ENCODE measurements at regions not wholly inside any gene's neighbourhood (a gene's known extent, or its start where the extent isn't known, plus 50 kb on each side); places are given as distances from the start of the nearest gene placed in this dataset.

DNA sequence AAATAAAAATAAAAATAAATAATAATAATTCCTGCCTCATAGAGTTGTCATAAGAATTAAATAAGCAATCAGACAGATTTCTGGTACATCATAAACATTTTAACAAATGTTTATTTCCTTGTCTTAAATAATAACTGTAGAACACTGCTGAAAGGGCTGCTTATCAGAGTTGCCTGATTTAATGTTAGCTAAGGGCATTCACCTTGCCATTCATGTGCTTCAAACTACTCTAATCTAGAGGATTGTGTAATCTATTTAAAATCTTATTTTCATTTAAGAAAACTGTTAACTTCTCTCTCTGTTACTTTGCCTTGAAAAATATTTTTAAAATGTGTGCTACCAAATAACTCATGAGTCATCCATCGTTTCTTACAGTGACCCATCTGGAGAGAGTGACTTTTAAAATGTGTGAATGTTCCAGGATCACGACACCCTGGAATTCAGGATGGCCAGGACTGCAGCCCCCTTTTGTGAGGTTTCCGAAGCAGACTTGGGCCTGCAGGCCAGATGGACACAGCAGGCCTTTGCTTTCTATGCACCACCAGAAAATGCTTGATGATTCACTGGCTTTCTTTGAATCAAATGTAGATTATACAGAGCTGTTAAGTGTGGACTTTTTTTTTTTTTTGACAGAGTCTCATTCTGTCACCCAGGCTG is 109.1 kb upstream of the TNS3 start:
- no peak for ATAC-seq

DNA sequence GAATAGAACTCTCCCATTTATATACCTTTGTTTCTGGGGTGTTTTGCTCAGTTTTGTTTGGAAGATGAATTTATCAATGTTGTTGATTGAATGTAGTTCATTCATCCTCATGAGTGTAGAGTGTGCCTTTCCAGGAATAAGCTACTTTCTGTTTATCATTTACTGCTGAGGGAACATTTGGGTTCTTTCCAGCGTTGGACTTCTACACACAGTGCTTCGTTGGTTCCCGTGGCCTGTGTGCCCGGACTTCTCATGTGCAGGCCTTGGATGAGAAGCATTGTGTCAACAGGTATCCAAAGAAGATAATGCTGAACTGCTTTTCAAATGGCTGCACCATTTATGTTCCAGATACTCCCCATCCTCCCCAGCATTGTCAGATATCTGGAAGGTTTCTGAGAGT is 107.6 kb upstream of the TNS3 start:
- ATAC-seq, result no peak

- ATAC-seq, result no peak
Measured at GRCh38 chr7:47688311-47689100, 106.6 kb upstream of the TNS3 start.

- no peak for ATAC-seq
Measured at GRCh38 chr7:47685712-47686376, 103.9 kb upstream of the TNS3 start.

DNA sequence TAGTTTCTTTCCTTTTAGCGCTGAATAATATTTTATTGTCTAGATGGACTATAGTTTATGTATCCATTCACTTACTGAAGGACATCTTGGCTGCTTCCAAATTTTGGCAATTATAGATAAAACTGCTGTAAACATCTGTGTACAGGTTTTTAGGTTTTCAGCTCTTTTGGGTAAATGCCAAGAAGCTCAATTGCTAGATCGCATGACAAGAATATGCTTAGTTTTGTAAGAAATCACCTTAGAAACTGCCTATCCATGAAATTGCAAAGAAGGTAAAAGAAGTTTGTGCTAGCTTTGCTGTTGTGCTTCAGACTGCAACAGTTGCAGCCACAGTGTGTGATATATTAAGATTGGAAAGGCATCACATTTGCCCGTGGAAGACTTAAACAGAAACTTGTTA is 103.2 kb upstream of the TNS3 start:
- no peak for ATAC-seq

- ATAC-seq, result no peak
Measured at GRCh38 chr7:47684728-47685127, 102.8 kb upstream of the TNS3 start.

DNA sequence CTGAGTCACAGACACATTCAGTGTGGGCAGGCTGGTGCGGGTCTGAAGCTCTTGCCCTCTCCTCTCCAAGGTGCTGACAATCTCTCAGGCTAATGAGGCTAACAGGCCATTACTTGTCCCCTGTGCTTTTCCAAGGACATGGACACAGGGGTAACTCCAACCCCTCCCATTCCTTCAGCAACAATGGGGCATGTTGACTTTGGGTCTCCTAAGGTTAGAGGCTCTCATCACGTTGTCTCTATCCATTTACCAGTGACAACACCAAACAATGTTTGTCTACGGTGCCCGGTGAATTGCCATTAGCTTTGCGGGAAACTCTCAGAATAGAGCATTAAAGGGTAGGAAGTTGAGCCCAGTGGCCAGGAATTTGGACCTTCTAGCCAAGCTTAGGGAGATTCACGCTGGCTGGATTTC is 101.6 kb upstream of the TNS3 start:
- ATAC-seq, result no peak

DNA sequence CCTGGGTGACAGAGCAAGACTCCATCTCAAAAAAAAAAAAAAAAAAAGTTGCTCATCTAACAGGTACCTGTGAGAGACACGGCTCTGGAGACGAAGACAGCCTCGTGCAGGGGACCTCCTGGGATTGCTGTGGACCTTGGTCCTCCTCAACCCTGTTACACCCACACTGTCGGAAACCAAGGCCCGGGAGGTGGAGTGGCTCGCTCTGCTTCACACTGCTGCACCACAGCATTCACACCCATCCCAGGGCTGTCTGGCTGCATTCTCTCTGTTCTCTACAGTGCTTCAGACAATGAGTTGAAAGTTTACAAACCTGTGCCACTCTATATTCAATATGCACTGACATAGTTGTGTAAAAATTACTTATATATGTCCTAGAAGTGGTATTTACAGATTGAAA is 101.0 kb upstream of the TNS3 start:
- ATAC-seq, result no peak

DNA sequence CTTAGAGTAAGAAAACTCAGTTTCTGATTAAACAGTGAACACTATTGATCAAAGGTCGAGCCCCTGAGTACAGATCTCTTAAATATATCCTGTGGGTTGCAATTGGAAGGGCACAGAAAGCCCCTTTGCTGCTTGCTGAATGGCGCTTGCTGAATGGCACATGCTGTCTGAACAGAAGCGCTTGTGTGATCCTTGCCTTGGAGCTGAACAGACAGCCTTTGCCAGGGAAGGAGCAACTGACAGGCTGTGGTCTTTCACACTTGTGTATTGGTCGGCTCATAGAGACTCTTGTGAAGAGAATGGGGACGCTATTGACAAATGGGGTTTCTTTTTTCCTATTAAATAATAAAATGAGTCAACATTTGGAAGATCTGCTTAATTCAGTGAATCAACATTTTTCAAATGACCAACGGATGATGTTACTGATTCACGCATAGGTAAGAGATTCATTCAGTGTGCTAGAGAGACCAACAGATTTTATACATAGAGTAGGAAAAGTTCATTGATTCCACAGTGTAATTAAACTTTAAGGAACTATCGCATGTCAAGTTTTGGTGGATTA is 99.4 kb upstream of the TNS3 start:
- no peak for ATAC-seq

DNA sequence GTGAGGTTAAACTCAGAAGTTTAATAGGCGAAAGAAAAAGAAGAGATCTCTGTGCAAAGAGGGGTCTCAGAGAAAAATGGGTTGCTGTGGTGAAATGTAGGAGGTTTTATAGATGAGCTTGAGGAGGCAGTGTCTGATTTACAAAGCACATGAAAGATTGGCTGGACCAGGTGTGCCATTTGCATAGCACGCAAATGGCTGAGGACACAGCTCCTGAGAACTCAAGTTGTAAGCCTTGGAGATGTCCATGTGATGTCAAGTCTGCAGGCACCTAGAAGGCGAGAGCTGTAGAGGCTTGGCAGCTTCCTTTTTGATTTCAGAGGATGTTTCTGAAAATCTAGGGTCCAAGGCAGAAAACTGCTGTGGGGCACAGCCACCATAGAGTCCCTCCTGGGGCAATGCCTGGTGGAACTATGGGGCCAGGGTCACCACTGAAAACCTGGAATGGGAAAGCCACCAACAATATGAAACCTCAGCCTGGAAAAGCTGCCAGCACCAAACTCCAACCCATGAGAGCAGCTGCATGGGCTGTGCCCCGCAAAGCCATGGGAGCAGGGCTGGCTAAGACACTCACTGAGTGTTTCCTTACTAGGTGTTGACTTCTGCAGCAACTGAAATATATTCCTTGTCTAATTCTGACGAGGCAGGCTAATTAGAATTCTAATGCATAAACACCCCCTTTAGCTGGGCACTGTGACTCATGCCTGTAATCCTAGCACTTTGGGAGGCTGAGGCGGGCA is 96.9 kb upstream of the TNS3 start:
- ATAC-seq, result no peak

DNA sequence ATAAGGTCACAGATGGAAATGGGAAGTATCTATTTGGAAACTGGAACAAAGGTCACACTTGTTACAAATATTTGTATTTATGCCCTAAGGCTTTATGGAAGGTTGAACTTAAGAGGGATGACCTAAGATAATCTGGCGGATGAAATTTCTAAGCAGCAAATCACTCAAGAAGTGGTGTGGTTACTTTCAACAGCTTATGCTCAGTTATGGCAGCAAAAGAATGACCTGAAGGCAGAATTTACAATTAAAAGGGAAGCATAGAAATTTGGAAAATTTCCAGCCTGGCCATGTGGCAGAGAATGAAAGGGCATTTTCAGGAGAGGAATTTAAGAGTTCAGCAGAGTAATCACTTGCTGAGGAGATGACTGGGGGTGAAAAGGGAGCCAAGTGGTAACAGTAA is 95.8 kb upstream of the TNS3 start:
- no peak for ATAC-seq

GRCh38 chr7:47677093-47677492 is 95.2 kb upstream of the TNS3 start:
- ATAC-seq, result no peak

GRCh38 chr7:47672977-47673381 is 91.1 kb upstream of the TNS3 start:
- ATAC-seq, result no peak

- no peak for ATAC-seq
Measured at GRCh38 chr7:47672271-47672791, 90.4 kb upstream of the TNS3 start.

DNA sequence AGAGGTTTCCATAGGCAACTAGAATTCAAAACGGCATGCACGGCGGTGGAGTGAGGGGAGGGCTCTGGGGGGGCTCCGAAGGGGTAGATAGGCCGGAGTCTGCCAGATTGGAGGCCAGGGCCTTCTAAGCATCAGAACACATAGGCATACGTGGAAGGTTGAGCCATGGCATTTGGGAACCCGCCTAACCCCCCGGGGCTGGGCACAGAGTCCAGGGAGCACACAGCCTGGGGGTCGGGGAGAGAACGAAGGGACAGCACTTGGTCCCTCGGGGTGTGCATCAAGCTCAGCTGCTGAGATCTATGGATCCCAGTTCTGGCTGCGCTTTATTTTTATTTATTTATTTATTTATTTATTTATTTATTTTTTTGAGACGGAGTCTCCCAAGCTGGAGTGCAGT is 89.4 kb upstream of the TNS3 start:
- ATAC-seq, result no peak

DNA sequence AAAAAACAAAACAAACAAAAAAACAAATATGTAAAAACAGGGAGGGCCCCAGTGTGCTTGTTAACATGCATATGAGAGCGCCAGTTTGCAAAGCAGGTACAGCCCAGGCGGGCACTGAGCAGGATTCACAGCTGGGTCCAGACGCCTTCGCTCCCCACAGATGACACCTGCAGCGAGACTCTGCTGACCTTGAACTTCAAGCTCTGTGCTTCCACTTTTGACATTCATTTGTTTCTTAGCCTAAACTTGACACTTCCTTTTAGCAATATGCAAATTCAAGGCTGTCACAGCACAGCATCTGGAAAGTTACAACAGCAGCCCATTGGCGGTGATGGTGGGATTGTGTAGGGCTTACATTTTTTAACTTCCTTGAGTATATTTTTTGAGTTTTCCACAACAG is 88.8 kb upstream of the TNS3 start:
- ATAC-seq, result peak; percentile 72

- ATAC-seq, result no peak
Measured at GRCh38 chr7:47669901-47670384, 88.0 kb upstream of the TNS3 start.

DNA sequence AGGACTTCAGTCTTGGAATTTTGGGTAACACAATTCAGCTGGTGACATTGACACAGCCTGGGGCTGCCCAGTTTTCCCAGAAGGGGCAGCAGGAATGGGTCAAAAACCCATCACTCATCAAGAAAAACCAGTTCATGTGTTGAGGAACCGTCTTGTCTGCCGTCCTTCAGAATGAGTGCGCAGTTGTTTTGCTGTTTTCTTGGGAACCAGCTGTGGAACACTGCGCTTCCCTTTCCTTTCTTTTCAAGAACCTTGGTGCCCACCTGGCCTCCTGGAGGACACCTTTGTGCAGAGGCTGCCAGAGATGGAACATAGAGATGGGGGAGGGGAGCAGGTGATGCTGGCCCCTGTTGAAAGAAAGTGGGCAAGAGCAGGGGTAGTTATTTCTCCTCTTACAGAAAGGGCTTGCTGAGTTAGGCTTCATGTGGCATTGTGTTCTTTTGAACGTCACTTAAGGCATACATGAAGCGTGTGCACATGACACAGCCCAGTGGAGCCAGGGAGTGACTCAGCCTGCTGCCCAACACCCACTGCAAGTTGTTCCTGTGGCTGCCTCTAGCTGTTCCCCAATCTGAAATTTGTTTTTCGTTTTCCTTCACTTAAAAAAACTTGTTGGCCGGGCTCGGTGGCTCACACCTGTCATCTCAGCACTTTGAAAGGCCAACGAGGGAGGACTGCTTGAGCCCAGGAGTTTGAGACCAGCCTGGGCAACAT is 87.4 kb upstream of the TNS3 start:
- ATAC-seq, result peak; percentile 93

- no peak for ATAC-seq
Measured at GRCh38 chr7:47666164-47666862, 84.4 kb upstream of the TNS3 start.

DNA sequence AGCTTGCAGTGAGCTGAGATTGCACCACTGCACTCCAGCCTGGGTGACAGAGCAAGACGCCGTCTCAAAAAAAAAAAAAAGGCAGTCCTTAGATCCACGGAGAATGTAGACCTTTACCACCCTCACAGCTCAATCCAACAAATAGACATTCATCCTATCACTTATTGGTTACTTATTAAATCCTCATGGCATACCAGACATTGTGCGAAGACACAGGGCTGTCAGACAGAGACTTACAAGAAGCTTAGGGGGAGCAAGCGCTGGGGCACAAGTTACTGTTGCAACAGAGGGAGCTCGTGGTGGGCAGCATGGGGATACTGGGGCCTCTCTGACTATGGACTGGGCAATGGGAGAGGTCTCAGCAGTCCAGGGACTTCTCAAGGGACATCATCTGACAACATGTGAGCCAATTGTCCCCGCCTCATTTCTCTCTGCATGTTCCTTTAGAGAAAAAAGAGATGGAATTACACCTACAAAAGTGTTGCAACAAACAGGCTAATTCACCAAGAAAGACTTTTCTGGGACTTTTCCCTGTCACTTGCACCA is 82.8 kb upstream of the TNS3 start:
- no peak for ATAC-seq

GRCh38 chr7:47663851-47664250 is 81.9 kb upstream of the TNS3 start:
- no peak for ATAC-seq

Measured in esophagus mucosa (tissue), 1 donor.